ENCODE measurements at regions not wholly inside any gene's neighbourhood (a gene's known extent, or its start where the extent isn't known, plus 50 kb on each side); places are given as distances from the start of the nearest gene placed in this dataset.

DNA sequence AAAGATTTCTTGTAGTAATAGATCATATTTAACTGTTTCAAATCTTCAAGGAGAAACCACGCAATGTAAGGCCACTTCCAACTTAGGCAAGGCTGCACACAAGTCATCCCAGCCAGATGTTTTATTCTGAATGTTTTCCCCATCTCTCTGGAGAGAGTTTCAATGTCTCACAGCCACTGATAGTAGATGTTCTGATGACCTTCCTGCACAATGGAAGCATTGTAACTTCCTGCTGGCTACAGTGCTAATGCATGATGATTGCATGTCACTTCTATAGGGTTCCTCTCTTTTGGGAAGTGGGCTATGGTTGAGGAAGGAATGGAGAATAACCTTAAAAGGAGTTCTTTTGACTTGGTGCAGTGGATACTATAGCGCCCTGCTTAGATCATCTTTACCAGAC, 328.0 kb downstream of the ZNF621 start:
- no peak overlapping the region for H3K18ac ChIP-seq (ENCODE audit: insufficient read length, low read depth, low read length)
- no peak overlapping the region for H2BK120ac ChIP-seq (ENCODE audit: low read depth, low read length, poor library complexity, severe bottlenecking)
- H2BK20ac ChIP-seq (ENCODE audit: low read depth, low read length, poor library complexity, severe bottlenecking), result no peak overlapping the region
- no peak overlapping the region for H4K5ac ChIP-seq (ENCODE audit: insufficient read length, low read depth, low read length)
- no peak overlapping the region for H4K8ac ChIP-seq (replicated peaks; ENCODE audit: insufficient read length, low read depth, low read length)
- no peak overlapping the region for H3K4me2 ChIP-seq (ENCODE audit: insufficient read depth, insufficient read length, low read length)
- no peak overlapping the region for H3K4ac ChIP-seq (ENCODE audit: low read depth, low read length)
- H3K27ac Mint-ChIP-seq, result no peak overlapping the region
- H4K91ac ChIP-seq (ENCODE audit: insufficient read length, low read depth, low read length), result no peak overlapping the region
- no peak overlapping the region for H3K27ac ChIP-seq (ENCODE audit: insufficient read length, low read depth, low read length)
- H3K9ac ChIP-seq (ENCODE audit: extremely low read depth, insufficient read length, low read length), result no peak overlapping the region
- H2BK5ac ChIP-seq (ENCODE audit: insufficient read length, low read length), result no peak overlapping the region
- H3K79me1 ChIP-seq (ENCODE audit: insufficient read depth, low read depth, low read length, poor library complexity, severe bottlenecking), result no peaks in the 10 kb centered on the region
- no peaks in the 10 kb centered on the region for H3K9me3 ChIP-seq (ENCODE audit: control insufficient read depth, low read depth, low read length)
- no peak overlapping the region for H2AFZ ChIP-seq (ENCODE audit: low read length)
- H3K23me2 ChIP-seq (ENCODE audit: insufficient read length, low read depth, low read length, poor library complexity, severe bottlenecking), result no peaks in the 10 kb centered on the region
- H3K79me2 ChIP-seq (ENCODE audit: insufficient read depth, low read length), result 0 out of 2 replicates have a peak, but pooled peaks cover 2% of the 10 kb centered on the region
- H3K14ac ChIP-seq (ENCODE audit: insufficient read depth, low read length), result no peak overlapping the region; the same call in 1 of the 2 replicates
- H3K9me3 Mint-ChIP-seq, result no peaks in the 10 kb centered on the region
- no peak overlapping the region for H2BK15ac ChIP-seq (ENCODE audit: low read depth, low read length)
- H3K4me1 ChIP-seq (ENCODE audit: insufficient read depth, low read length), result peaks cover 9% of the 10 kb centered on the region; the same call in 1 of the 2 replicates
- no peak overlapping the region for H2BK12ac ChIP-seq (ENCODE audit: insufficient read length, low read depth, low read length)
- no peak overlapping the region for H3K23ac ChIP-seq (ENCODE audit: insufficient read length, low read depth, low read length)
- no peaks in the 10 kb centered on the region for H3K27me3 Mint-ChIP-seq (ENCODE audit: low read depth)
- no peaks in the 10 kb centered on the region for H3K27me3 ChIP-seq (ENCODE audit: insufficient read depth, low read length)
- peaks cover 10 to 12% of the 10 kb centered on the region in 2 experiments for H3K4me1 Mint-ChIP-seq
- no peak overlapping the region for H3K56ac ChIP-seq (ENCODE audit: insufficient read length, low read depth, low read length)
- H3K36me3 Mint-ChIP-seq (ENCODE audit: insufficient read depth in 1 of 3, low read depth in 3 of 3), result no peaks in the 10 kb centered on the region; a peak in 1 of 7 replicates
- no peak overlapping the region for H3T11ph ChIP-seq (ENCODE audit: low read length)
- no peaks in the 10 kb centered on the region for H4K20me1 ChIP-seq (ENCODE audit: control insufficient read depth, insufficient read depth, insufficient read length)
- WGBS (ENCODE audit: extremely low coverage, insufficient read length, low lambda C conversion rate), result no CpG with 5 or more reads among the region's 2 CpGs
- TF ChIP-seq, protein P1, sequence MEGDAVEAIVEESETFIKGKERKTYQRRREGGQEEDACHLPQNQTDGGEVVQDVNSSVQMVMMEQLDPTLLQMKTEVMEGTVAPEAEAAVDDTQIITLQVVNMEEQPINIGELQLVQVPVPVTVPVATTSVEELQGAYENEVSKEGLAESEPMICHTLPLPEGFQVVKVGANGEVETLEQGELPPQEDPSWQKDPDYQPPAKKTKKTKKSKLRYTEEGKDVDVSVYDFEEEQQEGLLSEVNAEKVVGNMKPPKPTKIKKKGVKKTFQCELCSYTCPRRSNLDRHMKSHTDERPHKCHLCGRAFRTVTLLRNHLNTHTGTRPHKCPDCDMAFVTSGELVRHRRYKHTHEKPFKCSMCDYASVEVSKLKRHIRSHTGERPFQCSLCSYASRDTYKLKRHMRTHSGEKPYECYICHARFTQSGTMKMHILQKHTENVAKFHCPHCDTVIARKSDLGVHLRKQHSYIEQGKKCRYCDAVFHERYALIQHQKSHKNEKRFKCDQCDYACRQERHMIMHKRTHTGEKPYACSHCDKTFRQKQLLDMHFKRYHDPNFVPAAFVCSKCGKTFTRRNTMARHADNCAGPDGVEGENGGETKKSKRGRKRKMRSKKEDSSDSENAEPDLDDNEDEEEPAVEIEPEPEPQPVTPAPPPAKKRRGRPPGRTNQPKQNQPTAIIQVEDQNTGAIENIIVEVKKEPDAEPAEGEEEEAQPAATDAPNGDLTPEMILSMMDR (conservative IDR thresholded peaks at IDR 0.05), result no peak
- H2AK5ac ChIP-seq (ENCODE audit: insufficient read length, low read length), result no peak overlapping the region
- DNase-seq, result no peak
- no peak overlapping the region for H3K4me3 Mint-ChIP-seq

Data from H9 (cell line).